ENCODE measurements at regions not wholly inside any gene's neighbourhood (a gene's known extent, or its start where the extent isn't known, plus 50 kb on each side); places are given as distances from the start of the nearest gene placed in this dataset.
A peak's percentile ranks its signal among the peaks of the same experiment; 100 is the strongest.
"Not testable (repeated sequence)": the region's sequence is repeated elsewhere in the genome, so short reads cannot be mapped to it uniquely, and the experiment has no call there.

DNA sequence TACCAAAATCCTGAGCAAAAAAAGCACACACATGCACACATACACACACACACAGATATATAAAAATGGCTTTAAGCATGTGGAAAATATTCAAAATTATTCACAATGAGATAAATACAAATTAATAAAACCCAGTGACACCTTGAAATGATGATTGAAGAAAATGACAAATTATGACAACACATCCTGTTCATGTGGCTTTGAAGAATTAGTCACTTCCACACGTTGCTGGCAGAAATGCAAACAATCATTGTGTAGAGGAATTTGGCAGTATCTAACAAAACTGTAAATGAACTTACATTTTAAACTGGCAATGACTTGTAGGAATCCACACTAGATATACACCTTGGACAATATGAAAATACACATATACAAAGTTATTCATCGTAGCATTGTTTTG, 95.8 kb upstream of the RGPD4 start:
- no peak for DNase-seq

DNA sequence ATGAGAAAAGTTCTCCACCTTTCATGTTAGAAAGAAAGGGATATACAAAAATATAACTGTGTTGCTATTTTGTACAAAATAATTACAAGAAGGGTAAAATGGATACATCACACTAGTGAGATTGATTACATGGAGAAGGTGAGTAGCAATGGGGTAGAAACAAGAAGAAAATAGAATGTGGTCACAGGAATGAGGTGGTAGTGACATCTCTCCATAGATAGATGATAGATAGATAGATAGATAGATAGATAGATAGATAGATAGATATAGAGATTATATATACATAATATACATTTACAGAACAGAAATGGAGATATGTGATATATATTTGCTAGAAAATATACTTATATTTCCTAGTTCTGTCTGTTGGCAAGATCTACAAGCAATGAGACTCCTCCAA, 95.3 kb upstream of the RGPD4 start:
- DNase-seq: no peak

DNA sequence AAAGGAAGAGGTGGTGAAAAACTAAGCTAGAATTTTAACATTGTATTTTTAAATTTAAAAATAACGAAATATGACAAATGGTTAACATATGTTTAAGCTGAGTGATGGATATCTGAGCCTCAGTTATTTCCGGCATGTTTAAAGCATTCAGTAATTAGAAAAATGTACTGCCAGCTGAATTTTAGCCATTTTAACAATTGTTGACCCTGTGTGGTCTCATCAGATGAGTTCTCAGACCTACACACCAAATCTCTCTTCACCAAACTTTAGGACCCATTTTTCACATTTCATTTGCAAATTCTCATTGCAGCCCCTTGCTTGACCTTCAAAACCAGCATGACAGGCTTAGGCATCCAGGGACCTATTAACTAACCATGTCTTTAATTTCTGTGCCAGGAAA, 91.5 kb upstream of the RGPD4 start:
- DNase-seq: no peak

DNA sequence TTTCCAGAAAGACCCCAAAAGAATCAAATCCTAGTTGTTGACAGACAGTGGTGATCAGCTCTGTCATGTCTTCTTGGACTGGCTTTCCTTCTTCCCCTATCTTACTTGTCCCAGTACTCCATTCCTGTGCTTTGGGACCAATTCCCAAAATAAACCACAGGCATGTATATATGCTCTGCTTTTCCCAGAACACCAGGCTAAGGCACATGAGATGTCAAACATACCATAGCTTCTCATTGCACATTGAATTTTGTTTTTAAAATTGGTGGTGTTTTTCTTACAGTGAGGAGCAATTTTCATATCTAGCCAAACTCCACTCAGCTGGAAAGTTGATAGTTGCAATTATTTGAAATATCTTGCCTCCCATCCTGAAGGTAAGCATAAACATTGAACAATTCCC, 88.9 kb upstream of the RGPD4 start:
- peak; percentile 15 for DNase-seq

DNA sequence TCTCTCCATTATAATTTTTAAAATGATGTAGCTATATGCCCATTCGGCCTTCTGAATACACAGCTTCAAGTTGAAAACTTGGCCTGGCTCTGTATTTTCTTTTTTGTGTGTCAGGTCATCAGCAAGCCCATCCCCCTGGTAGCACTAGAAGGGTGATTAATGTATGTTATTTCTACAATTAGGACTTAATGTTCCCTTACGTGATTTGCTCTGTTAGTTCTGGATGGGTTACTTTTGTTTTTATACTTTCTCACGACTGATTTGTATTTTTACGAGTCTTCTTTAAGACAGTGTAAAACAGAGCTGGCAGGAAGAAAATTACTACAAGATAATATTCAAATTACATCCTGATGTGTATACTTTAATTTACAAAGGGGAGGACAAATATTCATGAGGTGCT, 88.4 kb upstream of the RGPD4 start:
- DNase-seq: no peak

DNA sequence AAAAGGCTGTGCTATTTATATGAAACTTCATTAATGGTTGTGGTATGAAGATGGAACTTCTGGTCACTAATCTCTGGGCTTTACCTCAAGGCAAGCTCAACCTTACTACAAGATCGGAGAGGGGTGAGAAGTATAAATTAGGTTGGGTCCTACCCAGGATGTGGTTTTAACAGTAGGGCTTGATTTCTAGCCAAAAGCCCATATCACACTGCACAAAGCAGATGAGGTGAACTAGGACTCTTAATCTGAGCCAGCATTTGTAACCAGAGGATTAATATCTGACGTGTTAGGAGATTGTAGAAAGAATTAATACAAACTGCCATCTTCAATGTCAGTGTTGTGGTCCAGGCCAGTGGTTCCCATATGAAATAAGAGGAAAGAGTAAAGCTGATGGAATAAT, 86.4 kb upstream of the RGPD4 start:
- DNase-seq: no peak

- DNase-seq: no peak
These were observed 84.1 kb upstream of the RGPD4 start for GRCh38 chr2:107742460-107743027.

- no peak for DNase-seq
These were observed 83.4 kb upstream of the RGPD4 start for GRCh38 chr2:107743274-107743673.

DNA sequence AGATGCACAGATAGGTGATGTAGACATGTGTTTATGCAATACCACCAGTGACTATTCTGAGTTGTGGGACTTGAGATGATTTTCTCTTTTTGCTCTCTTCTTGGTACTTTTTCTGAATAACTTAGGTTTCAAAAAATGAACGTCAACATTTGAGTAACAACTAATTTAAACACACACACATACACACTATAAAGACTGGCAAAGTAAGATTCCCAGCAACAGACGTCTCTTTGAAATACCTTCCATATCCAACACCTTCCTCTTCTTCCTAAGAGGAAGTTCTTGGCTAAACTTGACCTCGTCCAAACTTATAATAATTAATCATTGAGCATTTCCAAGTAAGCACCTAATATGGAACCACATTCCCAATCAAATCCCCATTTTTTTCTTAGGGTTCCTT, 81.6 kb upstream of the RGPD4 start:
- DNase-seq: no peak

DNA sequence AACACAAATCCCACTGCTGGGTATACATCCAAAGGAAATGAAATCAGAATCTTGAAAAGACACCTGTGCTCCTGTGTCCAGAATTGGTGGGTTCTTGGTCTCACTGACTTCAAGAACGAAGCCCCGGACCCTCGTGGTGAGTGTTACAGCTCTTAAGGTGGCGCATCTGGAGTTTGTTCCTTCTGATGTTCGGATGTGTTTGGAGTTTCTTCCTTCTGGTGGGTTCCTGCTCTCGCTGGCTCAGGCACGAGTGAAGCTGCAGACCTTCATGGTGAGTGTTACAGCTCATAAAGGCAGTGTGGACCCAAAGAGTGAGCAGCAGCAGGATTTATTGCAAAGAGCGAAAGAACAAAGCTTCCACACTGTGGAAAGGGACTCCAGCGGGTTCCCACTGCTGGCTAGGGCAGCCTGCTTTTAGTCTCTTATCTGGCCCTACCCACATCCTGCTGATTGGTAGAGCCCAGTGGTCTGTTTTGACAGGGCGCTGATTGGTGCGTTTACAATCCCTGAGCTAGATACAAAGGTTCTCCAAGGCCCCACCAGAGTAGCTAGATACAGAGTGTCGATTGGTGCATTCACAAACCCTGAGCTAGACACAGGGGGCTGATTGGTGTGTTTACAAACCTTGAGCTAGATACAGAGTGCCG, 80.0 kb upstream of the RGPD4 start:
- DNase-seq: not testable (repeated sequence)

DNA sequence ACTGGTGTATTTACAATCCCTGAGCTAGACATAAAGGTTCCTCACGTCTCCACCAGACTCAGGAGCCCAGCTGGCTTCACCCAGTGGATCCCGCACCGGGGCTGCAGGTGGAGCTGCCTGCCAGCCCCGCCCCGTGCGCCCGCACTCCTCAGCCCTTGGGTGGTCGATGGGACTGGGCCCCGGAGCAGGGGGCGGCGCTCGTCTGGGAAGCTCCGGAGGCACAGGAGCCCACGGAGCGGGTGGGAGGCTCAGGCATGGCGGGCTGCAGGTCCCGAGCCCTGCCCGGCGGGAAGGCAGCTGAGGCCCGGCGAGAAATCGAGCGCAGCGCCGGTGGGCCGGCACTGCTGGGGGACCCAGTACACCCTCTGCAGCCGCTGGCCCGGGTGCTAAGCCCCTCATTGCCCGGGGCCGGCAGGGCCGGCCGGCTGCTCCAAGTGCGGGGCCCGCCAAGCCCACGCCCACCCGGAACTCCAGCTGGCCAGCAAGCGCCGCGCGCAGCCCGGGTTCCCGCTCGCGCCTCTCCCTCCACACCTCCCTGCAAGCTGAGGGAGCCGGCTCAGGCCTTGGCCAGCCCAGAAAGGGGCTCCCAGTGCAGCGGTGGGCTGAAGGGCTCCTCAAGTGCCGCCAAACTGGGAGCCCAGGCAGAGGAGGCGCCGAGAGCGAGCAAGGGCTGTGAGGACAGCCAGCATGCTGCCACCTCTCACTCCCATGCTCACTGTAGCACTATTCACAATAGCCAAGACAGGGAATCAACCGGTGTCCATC, 79.3 kb upstream of the RGPD4 start:
- DNase-seq: not testable (repeated sequence)

DNA sequence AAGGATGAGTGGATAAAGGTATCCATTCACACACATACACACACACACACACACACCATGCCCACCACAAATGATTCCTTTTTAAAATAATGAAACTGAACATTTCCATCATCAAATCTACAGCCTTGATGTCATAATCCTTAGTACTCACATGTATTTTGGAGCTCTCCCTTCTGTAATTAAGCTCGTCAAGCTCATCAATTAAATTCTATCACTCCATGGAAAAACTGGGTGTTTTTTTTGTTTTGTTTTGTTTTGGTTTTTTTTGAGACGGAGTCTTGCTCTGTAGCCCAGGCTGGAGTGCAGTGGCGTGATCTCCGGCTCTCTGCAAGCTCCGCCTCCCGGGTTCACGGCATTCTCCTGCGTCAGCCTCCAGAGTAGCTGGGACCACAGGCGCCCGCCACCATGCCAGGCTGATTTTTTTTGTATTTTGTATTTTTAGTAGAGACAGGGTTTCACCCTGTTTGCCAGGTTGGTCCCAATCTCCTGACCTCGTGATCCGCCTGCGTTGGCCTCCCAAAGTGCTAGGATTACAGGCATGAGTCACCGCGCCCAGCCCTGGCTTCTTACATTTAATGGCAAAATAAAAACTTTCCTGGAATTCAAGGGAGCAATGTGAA, 78.6 kb upstream of the RGPD4 start:
- no peak for DNase-seq

DNA sequence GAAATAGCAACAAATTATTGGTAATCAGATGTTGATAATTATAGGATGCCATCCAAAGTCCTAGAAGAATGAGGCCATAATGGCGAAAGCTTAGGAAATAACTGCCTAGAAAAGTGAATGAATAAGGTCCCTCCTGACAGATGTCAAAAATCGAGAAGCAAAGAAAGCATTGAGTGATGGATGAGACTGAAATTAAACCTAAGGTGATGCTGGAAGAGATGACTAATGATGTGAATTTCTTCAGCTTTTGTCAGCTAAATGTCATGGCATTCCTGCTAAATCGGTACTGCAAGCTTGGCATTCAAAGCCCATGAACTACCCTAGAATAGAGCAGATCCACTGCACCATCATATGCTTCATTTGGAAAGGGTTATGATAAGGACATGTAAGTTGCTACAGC, 74.8 kb upstream of the RGPD4 start:
- DNase-seq: no peak

DNA sequence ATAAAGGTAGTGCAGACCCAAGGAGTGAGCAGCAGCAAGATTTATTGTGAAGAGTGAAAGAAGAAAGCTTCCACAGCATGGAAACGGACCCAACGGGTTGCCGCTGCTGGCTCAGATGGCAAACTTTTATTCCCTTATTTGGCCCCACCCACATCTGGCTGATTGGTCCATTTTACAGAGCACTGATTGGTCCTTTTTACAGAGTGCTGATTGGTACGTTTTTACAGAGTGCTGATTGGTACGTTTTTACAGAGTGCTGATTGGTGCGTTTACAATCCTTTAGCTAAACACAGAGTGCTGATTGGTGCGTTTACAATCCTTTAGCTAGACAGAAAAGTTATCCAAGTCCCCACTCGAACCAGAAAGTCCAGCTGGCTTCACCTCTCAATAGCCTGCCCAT, 72.9 kb upstream of the RGPD4 start:
- not testable (repeated sequence) for DNase-seq

GRCh38 chr2:107757223-107757622, 69.5 kb upstream of the RGPD4 start:
- no peak for DNase-seq

- DNase-seq: no peak
These were observed 65.9 kb upstream of the RGPD4 start for GRCh38 chr2:107760620-107761364.

- no peak for DNase-seq
These were observed 54.3 kb upstream of the RGPD4 start for GRCh38 chr2:107772353-107772752.

DNA sequence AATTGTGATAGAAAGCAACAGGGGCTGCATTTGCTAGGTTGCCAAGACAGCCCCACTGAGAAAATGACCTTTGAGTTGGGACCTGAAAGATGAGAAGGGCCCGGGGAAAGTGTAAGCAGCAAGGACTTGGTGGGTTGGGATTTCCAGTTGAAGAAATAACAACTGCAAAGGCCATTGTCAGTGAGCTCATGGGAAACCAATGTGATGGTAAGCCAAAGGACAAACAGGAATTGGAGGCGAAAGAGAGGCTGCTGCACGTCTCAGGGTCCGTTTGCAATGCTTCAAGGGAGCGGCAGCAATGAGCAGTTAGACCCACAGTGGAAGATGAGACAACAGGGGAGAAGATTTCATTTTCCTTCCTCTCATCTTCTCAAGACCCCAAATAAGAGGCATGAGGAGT, 51.5 kb upstream of the RGPD4 start:
- no peak for DNase-seq

GRCh38 chr2:107775791-107776190, 50.9 kb upstream of the RGPD4 start:
- no peak for DNase-seq

DNA sequence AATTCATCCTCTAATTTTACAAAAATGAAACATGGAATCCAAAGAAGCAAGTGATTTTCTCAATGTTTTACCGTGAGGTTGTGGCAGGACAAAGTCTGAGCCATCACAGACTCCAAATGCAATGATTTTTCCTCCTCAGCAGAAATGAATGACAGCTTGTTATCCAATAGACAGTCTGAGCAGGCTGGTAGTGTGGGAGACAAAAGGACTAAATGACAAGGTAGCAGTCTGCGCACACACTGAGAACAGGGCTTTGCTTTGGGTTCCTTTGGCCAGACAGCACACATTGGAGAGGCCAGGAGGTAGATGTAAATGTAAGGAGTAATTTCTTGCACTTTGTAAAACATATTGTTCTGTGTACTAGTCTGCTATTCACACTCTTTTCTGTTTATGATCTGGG, 50.3 kb upstream of the RGPD4 start:
- DNase-seq: no peak
